ENCODE measurements at regions not wholly inside any gene's neighbourhood (a gene's known extent, or its start where the extent isn't known, plus 50 kb on each side); places are given as distances from the start of the nearest gene placed in this dataset.

DNA sequence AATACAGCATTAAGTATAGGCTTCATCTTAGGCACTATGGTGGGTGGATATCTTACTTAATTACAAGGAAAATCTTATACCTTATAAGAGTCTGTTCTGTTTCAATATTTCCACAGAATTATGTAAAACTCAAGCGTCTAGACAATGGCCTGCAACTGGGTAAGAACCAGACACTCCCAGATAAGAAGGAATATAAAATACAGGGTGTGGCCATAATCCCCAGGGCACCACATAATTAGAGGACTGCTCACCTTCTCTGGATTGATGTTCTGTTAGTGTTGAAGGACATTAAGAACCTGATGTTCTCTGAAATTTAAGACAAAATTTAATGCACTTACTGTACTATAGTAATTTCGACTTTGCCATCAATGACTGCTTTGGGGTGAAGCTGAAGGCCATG is 198.2 kb upstream of the ARSJ start:
- no peak for DNase-seq (ENCODE audit: low read depth in 2 of 2)

DNA sequence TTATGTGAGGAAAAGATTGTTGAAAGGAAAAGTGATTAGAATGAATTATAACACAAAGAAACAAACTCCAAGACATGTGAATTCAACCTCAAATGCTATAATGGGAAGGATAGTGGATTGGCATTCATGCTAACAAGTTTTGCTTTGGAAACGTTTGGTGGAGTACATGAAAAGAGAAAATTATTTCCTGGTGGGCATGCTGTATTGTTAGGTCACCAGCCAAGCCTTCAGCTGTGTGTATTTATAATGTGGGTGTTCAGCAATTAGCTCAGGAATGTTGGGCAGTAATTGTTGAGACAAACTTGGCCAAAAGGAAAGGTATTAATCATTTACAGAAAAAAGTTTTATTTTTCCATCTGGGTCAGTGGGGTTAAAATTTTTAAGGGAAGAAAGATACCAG is 198.9 kb upstream of the ARSJ start:
- DNase-seq (ENCODE audit: low read depth in 2 of 2) = no peak

DNA sequence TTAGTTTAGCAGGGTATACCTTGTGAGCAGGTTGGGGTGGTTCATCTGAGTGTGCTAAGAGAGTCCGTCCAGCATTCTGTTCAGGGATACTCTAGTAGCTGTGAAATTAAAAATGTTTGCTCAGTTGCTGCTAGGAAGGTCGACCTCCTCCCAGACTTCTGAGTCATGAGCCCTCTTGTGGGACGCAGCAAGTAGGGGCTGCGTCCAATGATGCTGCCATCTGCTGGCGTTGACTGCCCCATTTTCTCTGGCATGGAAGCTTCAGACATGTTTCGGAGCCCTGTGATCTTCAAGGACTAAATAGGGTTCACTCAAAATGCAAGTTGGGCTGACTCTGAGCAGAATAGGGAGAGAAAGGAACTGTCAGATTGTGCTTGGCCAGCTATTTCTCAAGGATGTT is 201.0 kb upstream of the ARSJ start:
- DNase-seq (ENCODE audit: low read depth in 2 of 2) = peak in 1 of 2 donors; percentile 5

DNA sequence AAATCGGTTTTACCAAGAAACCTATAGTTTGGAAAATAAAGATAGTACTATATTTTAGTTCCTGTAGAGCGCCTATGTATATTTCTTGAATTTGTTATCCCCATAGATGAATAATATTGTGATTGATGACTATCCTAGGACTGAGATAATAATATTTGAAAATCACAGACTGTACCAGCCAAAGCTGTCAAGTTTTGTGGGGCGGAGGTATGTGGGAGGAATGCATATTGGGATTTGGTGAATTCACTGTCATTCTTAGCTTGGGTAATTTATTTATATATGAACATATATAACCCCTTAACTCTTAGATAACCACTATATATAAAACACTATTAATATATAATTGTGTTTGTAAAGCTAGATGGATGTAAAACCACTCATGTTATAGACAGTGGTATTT is 205.5 kb upstream of the ARSJ start:
- no peak for DNase-seq (ENCODE audit: low read depth in 2 of 2)

DNA sequence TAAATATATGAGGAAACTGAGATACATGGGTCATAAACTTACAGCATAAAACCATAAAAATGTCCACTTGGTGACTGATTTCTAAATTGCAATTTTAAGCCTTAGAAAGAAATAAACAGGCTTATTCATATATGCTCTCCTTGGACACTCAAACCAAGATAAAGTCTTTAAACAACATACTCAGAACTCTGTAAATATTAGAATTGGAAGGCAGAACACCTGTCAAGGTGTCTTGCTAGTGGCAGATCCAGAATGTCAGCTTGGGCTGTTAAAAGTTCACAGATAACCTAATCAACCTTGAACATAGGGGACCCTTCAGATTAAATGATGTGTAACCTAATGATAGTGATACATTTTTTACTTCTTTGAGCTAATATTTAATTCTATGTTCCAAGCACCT is 208.1 kb upstream of the ARSJ start:
- no peak for DNase-seq (ENCODE audit: low read depth in 2 of 2)

DNA sequence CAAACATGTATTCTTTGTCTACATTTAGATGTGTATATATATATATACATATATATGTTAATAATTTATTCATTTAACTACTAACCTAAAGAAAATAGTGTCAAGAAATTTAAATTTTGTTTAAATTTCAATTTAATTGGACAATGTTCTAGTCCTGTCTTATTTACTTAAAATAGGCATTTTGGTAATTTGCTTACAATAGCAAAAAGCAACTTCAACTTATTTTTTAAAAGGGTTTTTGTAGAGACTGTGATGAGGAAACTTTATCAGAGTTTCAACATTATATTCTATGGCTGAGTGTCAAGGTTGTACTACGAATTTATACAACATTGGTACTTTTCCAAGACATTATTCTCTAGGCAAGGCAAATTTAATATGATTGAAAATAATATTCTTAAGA is 212.0 kb upstream of the ARSJ start:
- DNase-seq (ENCODE audit: low read depth in 2 of 2) = no peak

DNA sequence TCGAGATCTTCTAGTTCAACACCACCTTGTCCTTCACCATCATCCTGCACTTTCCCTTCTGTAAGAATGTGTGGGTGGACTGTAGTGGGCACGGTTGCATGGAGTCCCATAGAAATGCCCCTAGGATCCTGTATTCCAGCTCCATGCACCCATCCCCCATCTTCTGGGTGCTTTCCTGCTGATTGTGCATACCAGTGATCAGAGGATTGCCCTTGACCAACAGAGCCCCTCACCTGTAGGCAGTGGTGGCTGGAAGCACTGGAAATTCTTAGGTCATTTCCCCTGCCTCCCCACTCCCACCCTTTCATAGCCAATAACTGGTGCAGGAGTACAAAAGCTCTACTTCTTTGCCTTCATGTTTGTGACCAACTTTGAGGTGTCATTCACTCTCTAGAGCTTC is 213.4 kb upstream of the ARSJ start:
- no peak for DNase-seq (ENCODE audit: low read depth in 2 of 2)

DNA sequence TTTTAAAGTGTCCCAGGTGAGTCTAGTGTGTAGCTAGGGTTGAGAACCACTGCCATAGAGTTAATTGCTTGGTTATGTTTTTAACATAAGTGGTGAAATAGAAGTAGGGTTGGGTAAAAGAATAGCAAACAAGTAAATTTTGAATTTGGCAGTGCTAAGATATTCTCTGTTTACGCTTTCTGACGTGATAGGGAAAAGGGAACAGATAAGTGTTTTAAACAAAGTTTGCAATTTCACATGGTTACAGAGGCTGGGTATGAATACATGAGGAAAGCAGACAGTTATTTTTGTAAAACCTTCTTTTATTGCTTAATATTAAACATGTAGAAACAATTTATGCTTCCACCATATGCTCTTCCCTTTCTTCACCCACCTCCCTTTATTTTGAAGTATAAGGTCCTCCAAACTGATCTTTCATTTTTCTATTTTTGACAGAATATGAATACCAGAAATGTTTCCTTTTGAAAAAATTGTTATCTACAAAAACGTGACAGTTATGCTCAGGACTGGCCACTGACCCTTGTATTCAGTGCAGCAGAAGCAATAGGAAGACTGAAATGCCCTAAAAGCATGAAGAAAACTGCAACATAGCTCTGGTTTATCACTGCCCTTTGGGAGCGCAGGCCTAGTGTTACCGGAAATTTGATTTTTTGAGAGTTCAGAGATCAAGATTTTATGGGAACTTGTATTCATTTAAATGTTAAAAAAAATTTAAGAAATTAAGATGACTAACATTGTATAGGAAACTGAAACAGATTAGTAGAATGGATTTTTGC is 214.4 kb upstream of the ARSJ start:
- no peak for DNase-seq (ENCODE audit: low read depth in 2 of 2)

DNA sequence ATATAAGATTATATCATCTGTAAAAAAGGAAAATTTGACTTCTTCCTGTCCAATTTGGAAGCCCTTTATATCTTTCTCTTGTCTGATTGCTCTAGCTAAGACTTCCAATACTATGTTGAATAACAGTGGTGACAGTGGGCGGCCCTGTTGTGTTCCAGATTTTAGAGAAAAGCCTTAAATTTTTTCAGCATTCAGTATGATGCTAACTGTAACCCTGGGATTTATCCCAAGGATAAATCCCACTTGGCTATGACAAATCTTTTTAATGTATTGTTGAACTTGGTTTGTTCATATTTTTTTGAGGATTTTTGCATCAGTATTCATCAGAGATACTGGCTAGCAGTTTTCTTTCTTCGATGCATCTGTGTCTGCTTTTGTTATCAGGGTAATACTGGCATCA is 217.2 kb upstream of the ARSJ start:
- DNase-seq (ENCODE audit: low read depth in 2 of 2) = no peak

DNA sequence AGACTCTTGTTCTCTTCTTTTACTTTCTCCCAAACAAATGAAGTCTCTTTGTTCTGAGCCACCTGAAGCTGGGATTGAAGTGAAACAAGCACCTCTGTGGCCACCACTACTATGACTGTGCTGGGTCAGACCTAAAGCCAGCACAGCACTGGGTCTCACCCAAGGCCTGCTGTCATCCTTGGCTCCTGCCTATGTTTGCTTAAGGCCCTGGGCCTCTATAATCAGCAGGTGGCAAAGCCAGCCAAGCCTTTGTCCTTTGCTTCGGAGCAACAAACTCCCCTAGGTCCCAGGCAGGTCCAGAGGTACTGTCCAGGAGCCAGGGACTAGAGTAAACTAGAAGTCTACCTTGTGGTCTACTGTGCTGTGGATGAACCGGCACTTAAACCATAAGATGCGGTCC is 220.6 kb upstream of the ARSJ start:
- no peak for DNase-seq (ENCODE audit: low read depth in 2 of 2)

DNA sequence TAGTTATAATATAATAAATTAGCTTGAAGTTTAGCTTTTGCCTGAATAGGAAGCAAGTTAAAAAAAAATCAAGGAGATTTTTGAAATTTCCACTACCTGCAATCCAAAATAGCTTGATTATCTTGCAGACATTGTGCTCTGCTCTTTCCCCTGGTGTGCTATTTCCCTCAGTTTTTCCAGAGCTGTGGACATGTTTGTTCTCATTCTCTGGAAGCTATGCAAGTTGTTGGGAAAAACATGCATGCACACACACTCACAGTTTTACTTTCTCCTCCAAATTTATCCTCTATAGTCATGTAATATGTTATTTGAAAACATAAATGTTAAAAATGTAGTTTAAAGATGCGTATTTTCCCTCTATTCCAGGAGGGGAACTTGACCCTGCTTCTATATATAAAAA is 225.8 kb upstream of the ARSJ start:
- no peak for DNase-seq (ENCODE audit: low read depth in 2 of 2)

DNA sequence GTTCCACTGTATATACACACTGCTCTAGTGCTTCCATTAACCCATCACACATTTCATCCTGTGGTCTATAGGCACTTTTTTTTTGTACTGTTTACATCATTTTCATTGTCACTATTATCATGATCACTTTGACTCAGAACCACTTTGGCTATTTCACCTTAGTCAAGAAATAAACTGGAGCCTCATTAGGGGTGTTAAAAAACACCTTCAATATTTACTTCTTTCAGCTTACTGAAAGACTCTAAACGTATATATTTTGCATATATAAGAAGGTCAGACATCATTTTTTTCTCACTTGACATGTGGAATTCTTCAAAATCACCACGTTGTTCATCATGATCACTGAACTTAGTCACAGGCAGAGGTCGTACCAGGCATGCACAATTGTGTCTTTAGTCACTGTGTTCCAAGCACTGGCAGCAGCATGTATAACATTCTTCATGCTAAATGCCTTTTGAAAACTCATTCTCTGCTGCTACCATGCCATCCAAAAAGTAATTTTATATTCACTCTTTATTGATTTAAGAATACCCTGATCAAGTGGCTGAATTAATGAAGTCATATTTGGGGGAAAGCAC is 229.2 kb upstream of the ARSJ start:
- DNase-seq (ENCODE audit: low read depth in 2 of 2) = no peak

DNA sequence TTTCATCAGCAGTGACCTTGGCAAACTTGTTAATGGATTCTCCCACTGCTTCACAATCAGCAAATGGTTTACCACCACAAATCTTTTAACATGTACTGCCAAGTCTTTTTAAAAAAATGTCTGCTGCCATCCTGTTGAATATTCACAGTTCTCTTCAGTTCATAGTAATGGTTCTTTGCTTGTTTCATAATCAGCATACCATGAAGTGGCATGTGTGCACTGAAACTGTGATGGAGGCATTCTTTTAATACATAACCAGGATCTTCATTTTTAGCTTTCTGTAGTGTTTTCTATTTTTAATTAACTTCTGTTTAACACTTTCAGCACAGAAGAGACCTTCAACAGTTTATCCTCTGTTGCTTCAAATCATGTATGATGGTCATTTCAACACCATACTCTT is 230.1 kb upstream of the ARSJ start:
- no peak for DNase-seq (ENCODE audit: low read depth in 2 of 2)

DNA sequence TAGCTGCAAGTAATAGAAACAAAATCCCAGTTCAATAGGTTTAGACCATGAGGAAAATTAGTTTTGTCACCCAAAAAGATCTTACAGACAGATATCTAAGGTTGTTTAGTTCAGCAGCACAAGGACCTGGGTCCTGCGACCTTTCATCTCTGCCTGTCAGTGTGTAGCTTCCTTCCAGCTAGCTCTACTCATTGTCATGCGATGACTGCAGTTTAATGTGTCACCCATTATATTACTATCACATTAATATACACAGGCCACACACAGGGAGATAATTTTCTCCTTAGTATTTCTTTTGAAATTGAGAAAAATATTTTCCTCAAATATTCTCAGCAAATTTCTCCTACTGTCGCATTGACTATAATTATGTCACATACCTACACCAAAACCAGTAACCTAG is 232.1 kb upstream of the ARSJ start:
- no peak for DNase-seq (ENCODE audit: low read depth in 2 of 2)

DNA sequence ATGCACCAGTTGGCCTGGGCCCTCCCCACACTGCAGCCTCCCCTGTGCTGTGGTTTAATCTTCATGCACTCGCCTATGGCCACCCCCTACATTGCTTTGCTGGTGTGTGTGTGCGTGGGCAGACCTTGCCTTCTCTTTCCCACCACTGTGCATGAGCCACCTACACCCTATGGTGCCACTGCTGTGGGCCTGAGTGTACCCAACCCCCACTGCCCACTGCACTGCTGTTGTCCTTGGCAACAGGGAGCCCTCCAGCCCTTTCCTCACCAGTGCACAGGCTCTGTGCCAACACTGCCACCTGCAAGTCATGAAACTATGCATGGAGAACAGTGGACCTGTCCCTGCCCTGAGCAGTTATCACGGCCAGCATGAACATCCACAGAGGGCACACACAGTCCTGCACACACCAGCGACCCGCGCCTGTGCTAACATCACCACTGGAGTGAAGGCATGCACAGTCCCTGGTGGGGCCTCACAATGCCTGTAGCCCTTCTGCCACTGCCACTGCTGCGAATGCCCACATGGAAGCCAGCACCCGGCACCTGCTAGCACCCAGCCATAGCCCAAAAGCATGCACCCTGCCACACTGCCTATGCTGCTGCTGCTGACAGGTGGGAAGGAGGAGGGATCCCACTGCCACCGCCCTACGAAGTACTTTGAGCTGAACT is 237.8 kb upstream of the ARSJ start:
- no peak for DNase-seq (ENCODE audit: low read depth in 2 of 2)

DNA sequence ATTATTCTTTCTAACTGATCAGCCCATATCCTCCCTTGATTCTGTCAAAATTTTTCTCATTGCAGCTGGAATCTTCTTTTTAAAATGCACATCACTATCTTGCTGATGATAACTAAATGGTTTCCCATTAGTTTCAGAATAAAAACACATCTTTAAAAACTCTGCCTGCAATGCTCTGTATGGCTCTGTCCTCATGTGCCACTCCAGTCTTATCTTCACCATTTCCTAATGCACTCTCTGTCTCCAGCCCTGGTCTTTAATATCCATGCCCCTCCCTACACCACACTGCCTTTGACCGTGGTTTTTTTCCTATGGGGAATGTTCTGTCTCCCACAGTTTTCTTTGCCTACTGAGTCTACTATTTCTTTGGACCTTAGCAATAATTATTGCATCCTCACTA is 244.1 kb upstream of the ARSJ start:
- DNase-seq (ENCODE audit: low read depth in 2 of 2) = no peak

DNA sequence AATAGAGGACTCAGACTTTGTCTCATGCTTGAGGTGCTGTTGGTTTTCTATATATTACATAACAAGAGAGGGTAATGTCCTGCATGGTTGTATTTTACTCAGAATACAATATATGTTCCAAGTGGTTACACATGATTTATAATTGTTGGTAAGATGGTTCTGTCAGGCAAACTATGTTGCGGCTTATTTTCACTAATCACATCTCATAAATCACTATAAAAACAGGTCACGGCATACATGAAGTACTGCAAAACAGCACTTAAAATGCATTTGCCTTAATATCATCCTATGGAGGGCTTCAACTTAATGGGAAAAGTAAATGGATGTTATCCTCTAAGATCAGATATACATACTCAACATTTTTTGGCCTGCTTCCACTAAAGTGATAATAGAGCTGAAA is 246.0 kb upstream of the ARSJ start:
- no peak for DNase-seq (ENCODE audit: low read depth in 2 of 2)

DNA sequence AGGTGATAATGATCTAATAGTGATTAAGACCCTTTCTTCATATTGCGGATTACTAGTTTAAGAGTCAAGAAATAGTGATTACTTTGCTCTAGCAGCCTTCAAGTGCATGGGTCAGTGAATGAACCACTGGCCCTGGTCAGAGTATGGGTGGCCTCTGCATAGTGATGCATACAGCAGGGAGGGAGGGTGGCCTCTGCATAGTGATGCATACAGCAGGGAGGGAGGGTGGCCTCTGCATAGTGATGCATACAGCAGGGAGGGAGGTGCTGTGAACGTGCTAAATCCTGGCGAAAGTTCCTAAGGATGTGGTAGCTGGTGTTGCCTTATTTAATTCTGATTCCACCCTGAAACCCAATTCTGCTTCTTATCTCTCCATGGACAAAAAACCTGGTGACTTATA is 246.7 kb upstream of the ARSJ start:
- no peak for DNase-seq (ENCODE audit: low read depth in 2 of 2)

DNA sequence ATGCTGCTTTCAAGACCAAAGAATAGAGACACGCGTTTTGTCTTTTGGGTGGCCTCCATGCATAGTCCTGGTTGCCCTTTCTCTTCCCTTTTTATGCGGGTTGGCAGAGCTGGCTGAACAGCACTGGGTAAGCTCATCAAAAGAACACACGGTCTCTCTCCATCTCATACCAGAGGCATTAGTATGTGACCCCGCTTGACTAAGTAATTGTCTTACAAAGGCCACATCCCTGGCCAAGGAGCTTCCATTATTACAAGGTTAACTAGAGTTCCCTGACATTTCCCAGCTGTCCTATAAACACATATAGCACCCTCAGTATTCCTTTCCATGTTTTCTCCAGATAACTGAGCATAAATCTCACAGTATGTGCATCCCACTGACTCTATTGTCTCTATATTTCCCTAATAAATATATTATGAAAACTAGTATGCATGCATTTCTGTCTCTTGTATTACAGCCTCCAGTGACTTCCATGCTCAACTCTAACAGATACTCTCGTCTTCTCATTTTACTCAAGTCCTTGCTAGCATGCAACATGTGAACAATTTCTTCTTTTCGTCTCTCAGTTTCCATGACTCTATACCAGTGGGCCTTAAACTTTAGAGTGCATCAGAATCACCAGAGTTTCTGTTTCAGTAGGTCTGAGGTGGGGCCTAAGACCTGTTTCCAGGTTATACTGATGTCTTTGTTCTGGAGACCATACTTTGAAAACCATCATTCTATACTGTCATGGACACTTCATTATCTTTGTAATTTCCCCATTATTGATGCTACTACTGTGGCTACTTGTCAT is 247.7 kb upstream of the ARSJ start:
- DNase-seq (ENCODE audit: low read depth in 2 of 2) = no peak

DNA sequence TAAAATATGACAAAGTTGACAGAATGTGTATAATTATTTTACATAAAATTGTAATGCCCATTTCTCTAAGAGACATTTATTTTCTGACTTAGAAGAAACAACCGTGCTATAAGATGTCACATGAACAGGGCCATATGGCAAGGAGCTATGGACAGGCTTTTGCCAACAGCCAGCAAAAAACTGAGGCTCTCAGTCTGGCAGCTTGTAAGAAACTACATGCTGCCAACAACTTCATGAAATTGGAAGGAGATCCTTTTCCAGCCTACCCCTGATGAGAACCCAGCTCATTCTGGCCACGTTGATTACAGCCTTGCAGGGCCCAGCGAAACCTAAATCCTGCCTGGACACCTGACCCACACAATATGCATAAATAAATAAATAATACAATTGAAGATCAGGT is 250.3 kb upstream of the ARSJ start:
- DNase-seq (ENCODE audit: low read depth in 2 of 2) = no peak

DNA sequence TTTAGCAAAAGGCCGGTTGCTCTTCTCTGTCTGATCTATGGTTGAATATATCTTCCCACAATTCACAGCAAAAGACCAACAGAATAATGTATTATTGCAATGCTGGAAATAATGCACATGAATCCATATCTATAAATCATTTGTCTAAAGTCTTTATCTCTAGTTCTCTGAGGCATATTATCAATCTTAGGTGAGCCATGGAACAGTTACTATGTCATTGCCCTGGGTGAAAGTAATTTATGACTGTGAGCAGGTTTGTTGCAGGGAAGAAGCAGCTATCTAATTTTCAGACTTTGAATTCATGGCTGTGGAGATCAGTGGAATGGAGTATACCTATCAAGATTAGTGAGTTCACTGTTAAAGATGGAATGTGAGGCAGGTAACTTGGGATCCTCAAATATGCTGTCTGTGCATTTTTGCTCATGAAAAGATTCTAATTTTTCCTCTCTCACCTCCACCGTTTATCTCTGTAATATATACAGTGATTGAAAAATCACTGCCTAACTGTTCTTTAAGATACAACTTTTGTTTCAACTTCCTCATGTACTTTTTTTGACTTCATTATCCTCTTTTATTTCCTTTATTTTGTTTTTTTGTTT is 256.8 kb upstream of the ARSJ start:
- DNase-seq (ENCODE audit: low read depth in 2 of 2) = no peak

DNA sequence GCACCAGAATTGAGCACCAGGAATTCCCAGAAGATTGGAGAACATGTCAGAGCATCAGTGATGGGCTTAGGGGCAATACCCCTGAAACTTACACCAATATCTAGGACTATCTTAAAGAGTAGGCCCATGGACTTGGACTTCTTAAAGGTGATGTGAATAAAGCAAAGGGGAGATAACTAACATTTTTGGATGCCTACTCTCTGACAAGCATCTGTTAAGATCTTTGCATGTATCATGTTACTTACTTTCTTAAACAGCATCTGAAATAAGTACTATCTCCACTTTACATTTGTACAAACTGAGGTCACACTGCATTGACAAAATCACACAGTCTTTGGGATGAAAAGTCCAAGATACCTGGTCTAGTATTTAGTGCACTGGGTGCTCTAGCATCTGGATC is 258.6 kb upstream of the ARSJ start:
- DNase-seq (ENCODE audit: low read depth in 2 of 2) = no peak
